Neural cell (in vitro differentiated cells): ENCODE measurements at regions not wholly inside any gene's neighbourhood (a gene's known extent, or its start where the extent isn't known, plus 50 kb on each side); places are given as distances from the start of the nearest gene placed in this dataset.

Source experiments
- CTCF ChIP-seq: fragments of 450-650 bp; IDR thresholded peaks from 2 replicates; pipeline ENCODE4 v1.5.1; 2014; ENCODE audit warnings: antibody characterized with exemption, mild to moderate bottlenecking, moderate library complexity; ENCODE audit not compliant: poor library complexity, severe bottlenecking
- EP300 ChIP-seq: fragments of 450-650 bp; conservative IDR thresholded peaks from 2 replicates; pipeline ENCODE4 v1.6.1; 2014; ENCODE audit warnings: antibody characterized with exemption, mild to moderate bottlenecking, moderate library complexity; ENCODE audit not compliant: poor library complexity, severe bottlenecking
- EZH2 ChIP-seq: fragments of 200-600, 300-800 bp; shearing (Covaris generic), sonication (generic); IDR thresholded peaks from 2 replicates; pipeline ENCODE4 v1.6.1; 2014; ENCODE audit warnings: antibody characterized with exemption, low read length, borderline replicate concordance, mild to moderate bottlenecking; ENCODE audit not compliant: insufficient read depth, poor library complexity, severe bottlenecking
- MXI1 ChIP-seq: fragments of 450-650 bp; conservative IDR thresholded peaks from 2 replicates; pipeline ENCODE4 v1.6.1; 2014; ENCODE audit warnings: antibody characterized with exemption, mild to moderate bottlenecking; ENCODE audit not compliant: poor library complexity, severe bottlenecking
- POLR2AphosphoS5 ChIP-seq: IDR thresholded peaks from 2 replicates; pipeline ENCODE4 v1.6.1; 2012
- RAD21 ChIP-seq: fragments of 450-650 bp; conservative IDR thresholded peaks from 2 replicates; pipeline ENCODE4 v1.6.1; 2014; ENCODE audit warnings: antibody characterized with exemption, mild to moderate bottlenecking, moderate library complexity
- REST ChIP-seq: IDR thresholded peaks from 2 replicates; pipeline ENCODE4 v1.6.1; 2012; ENCODE audit warnings: borderline replicate concordance

GRCh38 chr10:84948644-84949043 lies 620.3 kb downstream of the CCSER2 start:
- TF ChIP-seq EP300 (no peak), CTCF (no peak), RAD21 (no peak), POLR2AphosphoS5 (no peak), REST (no peak), EZH2 (no peak), MXI1 (no peak)
